ENCODE measurements at regions not wholly inside any gene's neighbourhood (a gene's known extent, or its start where the extent isn't known, plus 50 kb on each side); places are given as distances from the start of the nearest gene placed in this dataset.
A peak's percentile ranks its signal among the peaks of the same experiment; 100 is the strongest.

DNA sequence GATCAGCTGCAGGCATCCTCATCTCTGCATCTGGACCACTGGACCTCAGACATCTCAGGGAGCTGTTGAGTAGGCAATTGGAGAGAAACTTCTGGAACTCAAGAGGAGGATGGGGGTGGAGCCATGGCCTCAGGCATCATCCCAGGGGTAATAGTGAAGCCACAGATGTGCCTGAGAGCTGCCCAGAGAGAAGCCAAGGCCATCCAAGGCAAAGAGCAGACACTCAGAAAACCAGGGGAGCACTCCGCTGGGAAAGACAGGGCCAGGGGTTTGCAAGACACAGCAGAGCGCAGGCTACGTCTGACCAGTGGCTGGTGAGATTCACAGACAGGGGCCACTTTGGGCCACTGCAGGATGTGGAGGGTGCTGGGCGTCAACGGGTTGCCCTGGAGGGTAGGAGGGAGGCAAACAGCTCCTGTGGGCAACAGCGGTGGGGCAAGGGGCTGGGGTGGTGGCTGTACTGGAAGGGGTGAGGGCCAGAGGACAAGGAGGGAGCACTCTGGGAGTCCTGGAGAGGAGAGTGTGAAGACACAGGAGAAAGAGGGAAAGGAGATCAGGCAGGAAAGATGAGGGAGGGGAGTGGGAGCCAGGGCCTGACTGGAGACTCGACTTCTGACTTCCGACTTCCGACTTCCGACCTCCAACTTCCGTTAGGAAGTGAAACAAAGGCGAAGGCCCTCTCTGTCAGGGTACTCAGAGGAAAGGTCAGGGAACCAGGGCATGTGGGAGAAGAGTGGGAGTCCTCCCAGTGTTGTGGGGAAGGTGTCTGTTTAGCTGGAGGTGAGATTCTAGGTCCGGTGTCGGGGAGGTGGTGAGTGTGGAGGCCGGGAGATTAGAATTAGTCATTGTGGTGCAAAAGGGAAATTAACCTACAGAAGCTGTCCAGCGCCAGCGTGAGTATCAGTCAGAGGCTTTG is 69.7 kb upstream of the ANTXRL start (continued):
- TF ChIP-seq, protein P1, sequence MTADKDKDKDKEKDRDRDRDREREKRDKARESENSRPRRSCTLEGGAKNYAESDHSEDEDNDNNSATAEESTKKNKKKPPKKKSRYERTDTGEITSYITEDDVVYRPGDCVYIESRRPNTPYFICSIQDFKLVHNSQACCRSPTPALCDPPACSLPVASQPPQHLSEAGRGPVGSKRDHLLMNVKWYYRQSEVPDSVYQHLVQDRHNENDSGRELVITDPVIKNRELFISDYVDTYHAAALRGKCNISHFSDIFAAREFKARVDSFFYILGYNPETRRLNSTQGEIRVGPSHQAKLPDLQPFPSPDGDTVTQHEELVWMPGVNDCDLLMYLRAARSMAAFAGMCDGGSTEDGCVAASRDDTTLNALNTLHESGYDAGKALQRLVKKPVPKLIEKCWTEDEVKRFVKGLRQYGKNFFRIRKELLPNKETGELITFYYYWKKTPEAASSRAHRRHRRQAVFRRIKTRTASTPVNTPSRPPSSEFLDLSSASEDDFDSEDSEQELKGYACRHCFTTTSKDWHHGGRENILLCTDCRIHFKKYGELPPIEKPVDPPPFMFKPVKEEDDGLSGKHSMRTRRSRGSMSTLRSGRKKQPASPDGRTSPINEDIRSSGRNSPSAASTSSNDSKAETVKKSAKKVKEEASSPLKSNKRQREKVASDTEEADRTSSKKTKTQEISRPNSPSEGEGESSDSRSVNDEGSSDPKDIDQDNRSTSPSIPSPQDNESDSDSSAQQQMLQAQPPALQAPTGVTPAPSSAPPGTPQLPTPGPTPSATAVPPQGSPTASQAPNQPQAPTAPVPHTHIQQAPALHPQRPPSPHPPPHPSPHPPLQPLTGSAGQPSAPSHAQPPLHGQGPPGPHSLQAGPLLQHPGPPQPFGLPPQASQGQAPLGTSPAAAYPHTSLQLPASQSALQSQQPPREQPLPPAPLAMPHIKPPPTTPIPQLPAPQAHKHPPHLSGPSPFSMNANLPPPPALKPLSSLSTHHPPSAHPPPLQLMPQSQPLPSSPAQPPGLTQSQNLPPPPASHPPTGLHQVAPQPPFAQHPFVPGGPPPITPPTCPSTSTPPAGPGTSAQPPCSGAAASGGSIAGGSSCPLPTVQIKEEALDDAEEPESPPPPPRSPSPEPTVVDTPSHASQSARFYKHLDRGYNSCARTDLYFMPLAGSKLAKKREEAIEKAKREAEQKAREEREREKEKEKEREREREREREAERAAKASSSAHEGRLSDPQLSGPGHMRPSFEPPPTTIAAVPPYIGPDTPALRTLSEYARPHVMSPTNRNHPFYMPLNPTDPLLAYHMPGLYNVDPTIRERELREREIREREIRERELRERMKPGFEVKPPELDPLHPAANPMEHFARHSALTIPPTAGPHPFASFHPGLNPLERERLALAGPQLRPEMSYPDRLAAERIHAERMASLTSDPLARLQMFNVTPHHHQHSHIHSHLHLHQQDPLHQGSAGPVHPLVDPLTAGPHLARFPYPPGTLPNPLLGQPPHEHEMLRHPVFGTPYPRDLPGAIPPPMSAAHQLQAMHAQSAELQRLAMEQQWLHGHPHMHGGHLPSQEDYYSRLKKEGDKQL (CRISPR knock-in tag; IDR thresholded peaks at IDR 0.05; ENCODE audit: borderline replicate concordance), result no peak
- TF ChIP-seq ELF1 (tag; IDR thresholded peaks at IDR 0.05) (peak; percentile 67), ATF1 (CRISPR knock-in tag; IDR thresholded peaks at IDR 0.05) (no peak), ATF1 (tag; IDR thresholded peaks at IDR 0.05) (peak; percentile 21; the same call in 1 of the 2 replicates), CXXC5 (CRISPR knock-in tag; IDR thresholded peaks at IDR 0.05) (peak; percentile 50; the same call in 1 of the 2 replicates), GABPB2 (CRISPR knock-in tag; conservative IDR thresholded peaks at IDR 0.05) (no peak), ELF4 (CRISPR knock-in tag; IDR thresholded peaks at IDR 0.05) (peak; percentile 88), HDAC6 (IDR thresholded peaks at IDR 0.05; ENCODE audit: low read depth, low read length) (no peak), SAFB2 (IDR thresholded peaks at IDR 0.05; ENCODE audit: borderline replicate concordance, low read depth, low read length, severe bottlenecking) (no peak), CEBPB (tag; IDR thresholded peaks at IDR 0.05) (no peak), JUND (IDR thresholded peaks at IDR 0.05; ENCODE audit: borderline replicate concordance, low read depth, low read length) (peak; percentile 94), JUND (tag; IDR thresholded peaks at IDR 0.05; ENCODE audit: borderline replicate concordance, low read depth, low read length) (peak; percentile 90; the same call in 2 of the 3 replicates), CTBP1 (IDR thresholded peaks at IDR 0.05; ENCODE audit: borderline replicate concordance) (peak; percentile 71), ZNF830 (CRISPR knock-in tag; IDR thresholded peaks at IDR 0.05) (peak; percentile 59; the same call in 1 of the 2 replicates), ZKSCAN1 (IDR thresholded peaks at IDR 0.05; ENCODE audit: low read depth, low read length) (peak; percentile 77)
- TF ChIP-seq, protein P2, sequence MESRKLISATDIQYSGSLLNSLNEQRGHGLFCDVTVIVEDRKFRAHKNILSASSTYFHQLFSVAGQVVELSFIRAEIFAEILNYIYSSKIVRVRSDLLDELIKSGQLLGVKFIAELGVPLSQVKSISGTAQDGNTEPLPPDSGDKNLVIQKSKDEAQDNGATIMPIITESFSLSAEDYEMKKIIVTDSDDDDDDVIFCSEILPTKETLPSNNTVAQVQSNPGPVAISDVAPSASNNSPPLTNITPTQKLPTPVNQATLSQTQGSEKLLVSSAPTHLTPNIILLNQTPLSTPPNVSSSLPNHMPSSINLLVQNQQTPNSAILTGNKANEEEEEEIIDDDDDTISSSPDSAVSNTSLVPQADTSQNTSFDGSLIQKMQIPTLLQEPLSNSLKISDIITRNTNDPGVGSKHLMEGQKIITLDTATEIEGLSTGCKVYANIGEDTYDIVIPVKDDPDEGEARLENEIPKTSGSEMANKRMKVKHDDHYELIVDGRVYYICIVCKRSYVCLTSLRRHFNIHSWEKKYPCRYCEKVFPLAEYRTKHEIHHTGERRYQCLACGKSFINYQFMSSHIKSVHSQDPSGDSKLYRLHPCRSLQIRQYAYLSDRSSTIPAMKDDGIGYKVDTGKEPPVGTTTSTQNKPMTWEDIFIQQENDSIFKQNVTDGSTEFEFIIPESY (CRISPR knock-in tag; IDR thresholded peaks at IDR 0.05), result peak; percentile 49; the same call in 1 of the 2 replicates
- TF ChIP-seq, protein P3, sequence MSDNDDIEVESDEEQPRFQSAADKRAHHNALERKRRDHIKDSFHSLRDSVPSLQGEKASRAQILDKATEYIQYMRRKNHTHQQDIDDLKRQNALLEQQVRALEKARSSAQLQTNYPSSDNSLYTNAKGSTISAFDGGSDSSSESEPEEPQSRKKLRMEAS (CRISPR knock-in tag; IDR thresholded peaks at IDR 0.05), result peak; percentile 47; the same call in 1 of the 2 replicates
- TF ChIP-seq, protein P4, sequence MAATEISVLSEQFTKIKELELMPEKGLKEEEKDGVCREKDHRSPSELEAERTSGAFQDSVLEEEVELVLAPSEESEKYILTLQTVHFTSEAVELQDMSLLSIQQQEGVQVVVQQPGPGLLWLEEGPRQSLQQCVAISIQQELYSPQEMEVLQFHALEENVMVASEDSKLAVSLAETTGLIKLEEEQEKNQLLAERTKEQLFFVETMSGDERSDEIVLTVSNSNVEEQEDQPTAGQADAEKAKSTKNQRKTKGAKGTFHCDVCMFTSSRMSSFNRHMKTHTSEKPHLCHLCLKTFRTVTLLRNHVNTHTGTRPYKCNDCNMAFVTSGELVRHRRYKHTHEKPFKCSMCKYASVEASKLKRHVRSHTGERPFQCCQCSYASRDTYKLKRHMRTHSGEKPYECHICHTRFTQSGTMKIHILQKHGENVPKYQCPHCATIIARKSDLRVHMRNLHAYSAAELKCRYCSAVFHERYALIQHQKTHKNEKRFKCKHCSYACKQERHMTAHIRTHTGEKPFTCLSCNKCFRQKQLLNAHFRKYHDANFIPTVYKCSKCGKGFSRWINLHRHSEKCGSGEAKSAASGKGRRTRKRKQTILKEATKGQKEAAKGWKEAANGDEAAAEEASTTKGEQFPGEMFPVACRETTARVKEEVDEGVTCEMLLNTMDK (IDR thresholded peaks at IDR 0.05; ENCODE audit: borderline replicate concordance, insufficient read depth, low read depth, low read length, poor library complexity, severe bottlenecking), result no peak

Measured in K562 (cell line).